Endodermal cell (in vitro differentiated cells): ENCODE measurements at regions not wholly inside any gene's neighbourhood (a gene's known extent, or its start where the extent isn't known, plus 50 kb on each side); places are given as distances from the start of the nearest gene placed in this dataset.
"Not testable (repeated sequence)": the region's sequence is repeated elsewhere in the genome, so short reads cannot be mapped to it uniquely, and the experiment has no call there.

Experiments
- DNase-seq: peaks from one replicate; pipeline ENCODE4 v3.0.0-alpha.2; 2017
- H3K27ac ChIP-seq: 2 replicates; pipeline ENCODE4 v1.5.1; 2013; ENCODE audit warnings: mild to moderate bottlenecking, low read depth, low read length, moderate library complexity
- H3K27me3 ChIP-seq: 2 replicates; pipeline ENCODE4 v1.6.1; 2013; ENCODE audit warnings: mild to moderate bottlenecking, low read length, moderate library complexity; ENCODE audit not compliant: insufficient read depth, control insufficient read depth, poor library complexity, severe bottlenecking
- H3K36me3 ChIP-seq: 2 replicates; pipeline ENCODE4 v1.7.0; 2013; ENCODE audit warnings: mild to moderate bottlenecking, low read length, moderate library complexity; ENCODE audit not compliant: control insufficient read depth, insufficient read depth
- H3K4me1 ChIP-seq: one replicate; pipeline ENCODE4 v1.7.0; 2013; ENCODE audit warnings: low read length; ENCODE audit not compliant: control insufficient read depth, insufficient read depth
- H3K4me3 ChIP-seq: 2 replicates; pipeline ENCODE4 v1.5.1; 2013; ENCODE audit warnings: mild to moderate bottlenecking, low read length, moderate library complexity
- H3K9ac ChIP-seq: 2 replicates; pipeline ENCODE4 v1.6.1; 2013; ENCODE audit warnings: mild to moderate bottlenecking, low read length, moderate library complexity; ENCODE audit not compliant: poor library complexity, severe bottlenecking; ENCODE audit errors: extremely low read depth
- H3K9me3 ChIP-seq: 2 replicates; pipeline ENCODE4 v1.6.1; 2013; ENCODE audit warnings: mild to moderate bottlenecking, low read length, moderate library complexity; ENCODE audit not compliant: control insufficient read depth
- H3K27ac Mint-ChIP-seq: 2 replicates; pipeline ENCODE4 v1.8.0; 2020; ENCODE audit warnings: mixed read lengths
- H3K27me3 Mint-ChIP-seq: 2 replicates; pipeline ENCODE4 v1.8.0; 2021; ENCODE audit warnings: mild to moderate bottlenecking, mixed read lengths; ENCODE audit not compliant: insufficient read depth
- H3K36me3 Mint-ChIP-seq: 2 replicates; pipeline ENCODE4 v1.8.0; 2020; ENCODE audit warnings: low read depth, mixed read lengths
- H3K4me1 Mint-ChIP-seq: 2 replicates; pipeline ENCODE4 v1.8.0; 2020; ENCODE audit warnings: mixed read lengths
- H3K4me3 Mint-ChIP-seq: 2 replicates; pipeline ENCODE4 v1.8.0; 2020; ENCODE audit warnings: mild to moderate bottlenecking, moderate library complexity, mixed read lengths
- H3K9me3 Mint-ChIP-seq: 2 replicates; pipeline ENCODE4 v1.8.0; 2020; ENCODE audit warnings: mild to moderate bottlenecking, mixed read lengths
- WGBS, 2 experiments: methylation state at CpG; one replicate each; pipeline versions ENCODE4 v1.1.5 to v1.1.7; 2013; ENCODE audit warnings: missing lambda C conversion rate in 2 of 2, mixed read lengths in 1 of 2; ENCODE audit not compliant: insufficient coverage in 1 of 2, insufficient read length in 1 of 2; 5-methylcytosine and 5-hydroxymethylcytosine counted together
- TF ChIP-seq, protein P1 (sequence below): fragments of 200-600 bp; sonication (generic); conservative IDR thresholded peaks from 2 replicates; pipeline ENCODE4 v1.5.0; 2021; ENCODE audit warnings: antibody characterized with exemption, mild to moderate bottlenecking

- no peaks in the 10 kb centered on the region for H3K36me3 Mint-ChIP-seq
- no peak overlapping the region for H3K4me3 Mint-ChIP-seq
- H3K9me3 Mint-ChIP-seq = no peaks in the 10 kb centered on the region
- Histone ChIP-seq H3K4me3 (no peak overlapping the region), H3K4me1 (no peaks in the 10 kb centered on the region), H3K27me3 (no peaks in the 10 kb centered on the region), H3K36me3 (no peaks in the 10 kb centered on the region), H3K9me3 (no peaks in the 10 kb centered on the region), H3K27ac (no peak overlapping the region), H3K9ac (no peak overlapping the region)
- TF ChIP-seq, protein P1, sequence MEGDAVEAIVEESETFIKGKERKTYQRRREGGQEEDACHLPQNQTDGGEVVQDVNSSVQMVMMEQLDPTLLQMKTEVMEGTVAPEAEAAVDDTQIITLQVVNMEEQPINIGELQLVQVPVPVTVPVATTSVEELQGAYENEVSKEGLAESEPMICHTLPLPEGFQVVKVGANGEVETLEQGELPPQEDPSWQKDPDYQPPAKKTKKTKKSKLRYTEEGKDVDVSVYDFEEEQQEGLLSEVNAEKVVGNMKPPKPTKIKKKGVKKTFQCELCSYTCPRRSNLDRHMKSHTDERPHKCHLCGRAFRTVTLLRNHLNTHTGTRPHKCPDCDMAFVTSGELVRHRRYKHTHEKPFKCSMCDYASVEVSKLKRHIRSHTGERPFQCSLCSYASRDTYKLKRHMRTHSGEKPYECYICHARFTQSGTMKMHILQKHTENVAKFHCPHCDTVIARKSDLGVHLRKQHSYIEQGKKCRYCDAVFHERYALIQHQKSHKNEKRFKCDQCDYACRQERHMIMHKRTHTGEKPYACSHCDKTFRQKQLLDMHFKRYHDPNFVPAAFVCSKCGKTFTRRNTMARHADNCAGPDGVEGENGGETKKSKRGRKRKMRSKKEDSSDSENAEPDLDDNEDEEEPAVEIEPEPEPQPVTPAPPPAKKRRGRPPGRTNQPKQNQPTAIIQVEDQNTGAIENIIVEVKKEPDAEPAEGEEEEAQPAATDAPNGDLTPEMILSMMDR = no peak
- no peak overlapping the region for H3K27ac Mint-ChIP-seq
- DNase-seq = no peak
- WGBS, 2 experiments = 90 to 100% methylated on average over 1 to 3 of the region's 4 CpGs
- no peaks in the 10 kb centered on the region for H3K27me3 Mint-ChIP-seq
- H3K4me1 Mint-ChIP-seq = no peaks in the 10 kb centered on the region
These were observed 672.1 kb downstream of the MAFB start for GRCh38 chr20:40016890-40017289.

GRCh38 chr20:40016392-40016791 lies 672.6 kb downstream of the MAFB start:
- WGBS, 2 experiments = 86 to 94% methylated on average over 1 of the region's 1 CpG
- H3K4me1 Mint-ChIP-seq = no peaks in the 10 kb centered on the region
- no peak overlapping the region for H3K27ac Mint-ChIP-seq

GRCh38 chr20:40012026-40012425 lies 677.0 kb downstream of the MAFB start:
- 93% methylated on average over 4 of the region's 5 CpGs; no CpG with 5 or more reads in 1 of the 2 experiments for WGBS, 2 experiments
- H3K4me1 ChIP-seq, DNase-seq, H3K27ac ChIP-seq, H3K36me3 ChIP-seq, H3K27ac Mint-ChIP-seq, H3K4me3 ChIP-seq, H3K27me3 Mint-ChIP-seq, H3K4me1 Mint-ChIP-seq, H3K9me3 ChIP-seq, H3K4me3 Mint-ChIP-seq, H3K9ac ChIP-seq, H3K36me3 Mint-ChIP-seq, H3K27me3 ChIP-seq, H3K9me3 Mint-ChIP-seq: not testable (repeated sequence)

More at GRCh38 chr20:40016392-40016791, 672.6 kb downstream of the MAFB start:
- TF ChIP-seq, protein P1 = no peak
- H3K9me3 Mint-ChIP-seq = no peaks in the 10 kb centered on the region
- Histone ChIP-seq H3K9me3 (no peaks in the 10 kb centered on the region), H3K27ac (no peak overlapping the region), H3K4me3 (no peak overlapping the region), H3K9ac (no peak overlapping the region), H3K4me1 (no peaks in the 10 kb centered on the region), H3K27me3 (no peaks in the 10 kb centered on the region), H3K36me3 (no peaks in the 10 kb centered on the region)
- H3K27me3 Mint-ChIP-seq = no peaks in the 10 kb centered on the region
- H3K4me3 Mint-ChIP-seq = no peak overlapping the region
- DNase-seq = no peak
- H3K36me3 Mint-ChIP-seq = no peaks in the 10 kb centered on the region

- no peak for DNase-seq
- no peaks in the 10 kb centered on the region for H3K9me3 Mint-ChIP-seq
- H3K9me3 ChIP-seq = no peaks in the 10 kb centered on the region
- no peak overlapping the region for H3K4me3 ChIP-seq
- H3K27ac Mint-ChIP-seq = no peak overlapping the region
- 84 to 88% methylated on average over 1 to 2 of the region's 2 CpGs for WGBS, 2 experiments
- H3K4me3 Mint-ChIP-seq = no peak overlapping the region
- H3K4me1 Mint-ChIP-seq = no peaks in the 10 kb centered on the region
- no peaks in the 10 kb centered on the region for H3K36me3 Mint-ChIP-seq
- no peak overlapping the region for H3K9ac ChIP-seq
- H3K36me3 ChIP-seq = no peaks in the 10 kb centered on the region
- H3K4me1 ChIP-seq = no peaks in the 10 kb centered on the region
- H3K27me3 Mint-ChIP-seq = no peaks in the 10 kb centered on the region
- H3K27me3 ChIP-seq = no peaks in the 10 kb centered on the region
- TF ChIP-seq, protein P1 = no peak
- no peak overlapping the region for H3K27ac ChIP-seq
These were observed 678.6 kb downstream of the MAFB start for GRCh38 chr20:40010483-40010882.
